ENCODE measurements at regions not wholly inside any gene's neighbourhood (a gene's known extent, or its start where the extent isn't known, plus 50 kb on each side); places are given as distances from the start of the nearest gene placed in this dataset.

GRCh38 chr7:10104292-10104691, 869.4 kb upstream of the PHF14 start:
- WGBS, 2 donors, result 78 to 79% methylated on average over 3 of the region's 3 CpGs
- TF ChIP-seq CTCF (IDR thresholded peaks at IDR 0.05), result no peak

GRCh38 chr7:10106609-10107008, 867.1 kb upstream of the PHF14 start:
- DNase-seq (no peak), ATAC-seq (no peak)
- intact Hi-C loops (cut with DNase I), result no loop called here
- no peaks in the 10 kb centered on the region for H3K9me3 ChIP-seq
- H3K27me3 ChIP-seq, result no peaks in the 10 kb centered on the region
- no peak overlapping the region for H3K27ac ChIP-seq
- no peaks in the 10 kb centered on the region for H3K36me3 ChIP-seq
- no peaks in the 10 kb centered on the region for H3K4me1 ChIP-seq
- WGBS, 2 donors, result 63 to 82% methylated on average over 1 of the region's 1 CpG
- TF ChIP-seq CTCF (IDR thresholded peaks at IDR 0.05), result no peak
- no peak overlapping the region for H3K4me3 ChIP-seq

More at GRCh38 chr7:10104292-10104691, 869.4 kb upstream of the PHF14 start:
- Histone ChIP-seq H3K27me3 (no peaks in the 10 kb centered on the region), H3K36me3 (no peaks in the 10 kb centered on the region), H3K27ac (no peak overlapping the region), H3K4me1 (no peaks in the 10 kb centered on the region), H3K9me3 (no peaks in the 10 kb centered on the region), H3K4me3 (no peak overlapping the region)
- ATAC-seq (no peak), DNase-seq (no peak)
- intact Hi-C loops (cut with DNase I), result no loop called here

- H3K27ac ChIP-seq, result no peak overlapping the region
- TF ChIP-seq CTCF (IDR thresholded peaks at IDR 0.05), result no peak
- WGBS, 2 donors, result 85 to 96% methylated on average over 6 of the region's 6 CpGs
- no peaks in the 10 kb centered on the region for H3K27me3 ChIP-seq
- no peak overlapping the region for H3K4me3 ChIP-seq
- DNase-seq (no peak), ATAC-seq (no peak)
- intact Hi-C loops (cut with DNase I), result no loop called here
- no peaks in the 10 kb centered on the region for H3K9me3 ChIP-seq
- peaks cover 0 to 7% (median under 1%) of the 10 kb centered on the region in 9 donors for H3K4me1 ChIP-seq
- H3K36me3 ChIP-seq, result no peaks in the 10 kb centered on the region
These were observed 857.2 kb upstream of the PHF14 start for GRCh38 chr7:10116511-10116910.

- H3K9me3 ChIP-seq, result no peaks in the 10 kb centered on the region
- H3K4me1 ChIP-seq, result peaks cover 0 to 20% (median 9%) of the 10 kb centered on the region in 9 donors
- no peak for ATAC-seq
- DNase-seq, result no peak
- WGBS, 2 donors, result 90 to 94% methylated on average over 1 of the region's 1 CpG
- intact Hi-C loops (cut with DNase I), result no loop called here
- no peak for TF ChIP-seq CTCF (IDR thresholded peaks at IDR 0.05)
- no peak overlapping the region for H3K27ac ChIP-seq
- H3K4me3 ChIP-seq, result no peak overlapping the region
- no peaks in the 10 kb centered on the region for H3K36me3 ChIP-seq
- no peaks in the 10 kb centered on the region for H3K27me3 ChIP-seq
These were observed 855.9 kb upstream of the PHF14 start for GRCh38 chr7:10117815-10118214.

Data from heart right ventricle (tissue), 16 donors.